ENCODE measurements at regions not wholly inside any gene's neighbourhood (a gene's known extent, or its start where the extent isn't known, plus 50 kb on each side); places are given as distances from the start of the nearest gene placed in this dataset.

- TF ChIP-seq, protein P1, sequence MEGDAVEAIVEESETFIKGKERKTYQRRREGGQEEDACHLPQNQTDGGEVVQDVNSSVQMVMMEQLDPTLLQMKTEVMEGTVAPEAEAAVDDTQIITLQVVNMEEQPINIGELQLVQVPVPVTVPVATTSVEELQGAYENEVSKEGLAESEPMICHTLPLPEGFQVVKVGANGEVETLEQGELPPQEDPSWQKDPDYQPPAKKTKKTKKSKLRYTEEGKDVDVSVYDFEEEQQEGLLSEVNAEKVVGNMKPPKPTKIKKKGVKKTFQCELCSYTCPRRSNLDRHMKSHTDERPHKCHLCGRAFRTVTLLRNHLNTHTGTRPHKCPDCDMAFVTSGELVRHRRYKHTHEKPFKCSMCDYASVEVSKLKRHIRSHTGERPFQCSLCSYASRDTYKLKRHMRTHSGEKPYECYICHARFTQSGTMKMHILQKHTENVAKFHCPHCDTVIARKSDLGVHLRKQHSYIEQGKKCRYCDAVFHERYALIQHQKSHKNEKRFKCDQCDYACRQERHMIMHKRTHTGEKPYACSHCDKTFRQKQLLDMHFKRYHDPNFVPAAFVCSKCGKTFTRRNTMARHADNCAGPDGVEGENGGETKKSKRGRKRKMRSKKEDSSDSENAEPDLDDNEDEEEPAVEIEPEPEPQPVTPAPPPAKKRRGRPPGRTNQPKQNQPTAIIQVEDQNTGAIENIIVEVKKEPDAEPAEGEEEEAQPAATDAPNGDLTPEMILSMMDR (IDR thresholded peaks at IDR 0.05; ENCODE audit: low read depth, low read length, poor library complexity, severe bottlenecking), result no peak
- TF ChIP-seq EZH2phosphoT487 (IDR thresholded peaks at IDR 0.05; ENCODE audit: borderline replicate concordance, low read length), result no peak
These were observed 216.5 kb upstream of the FN1 start for GRCh38 chr2:215652388-215652787.

Data from DOHH2 (cell line).